Adrenal gland (tissue), 5 donors: ENCODE measurements at regions not wholly inside any gene's neighbourhood (a gene's known extent, or its start where the extent isn't known, plus 50 kb on each side); places are given as distances from the start of the nearest gene placed in this dataset.

Experiments used
- CTCF ChIP-seq, 6 experiments: fragments of 450-650 bp in 4 of 6; fragments of 200-600 bp in 2 of 6; sonication (generic) in 1 of 6; IDR thresholded peaks; 1 replicate in 5 of 6; 2 replicates in 1 of 6; pipeline versions ENCODE4 v1.5.1 to v1.8.0; 2016 to 2021; ENCODE audit warnings: antibody characterized with exemption in 6 of 6, mild to moderate bottlenecking in 2 of 6, moderate library complexity in 1 of 6
- POLR2A ChIP-seq, 2 donors: fragments of 450-650 bp; IDR thresholded peaks; one replicate each; pipeline ENCODE4 v1.6.1; 2017; ENCODE audit warnings: antibody characterized with exemption in 2 of 2, mild to moderate bottlenecking in 2 of 2, moderate library complexity in 1 of 2
- donor health status: DM: no; HTN: no; CAD: no.

GRCh38 chr4:183376381-183376780 lies 54.2 kb upstream of the CLDN24 start:
- TF ChIP-seq CTCF (IDR thresholded peaks at IDR 0.05) (no peak), POLR2A (IDR thresholded peaks at IDR 0.05) (no peak)
